NT2/D1 (cell line): ENCODE measurements at regions not wholly inside any gene's neighbourhood (a gene's known extent, or its start where the extent isn't known, plus 50 kb on each side); places are given as distances from the start of the nearest gene placed in this dataset.
"Not testable (repeated sequence)": the region's sequence is repeated elsewhere in the genome, so short reads cannot be mapped to it uniquely, and the experiment has no call there.

ENCODE experiments used
- DNase-seq: peaks from one replicate; pipeline ENCODE4 v3.0.0-alpha.2; 2011; ENCODE audit warnings: low read depth, low spot score
- H3K27me3 ChIP-seq: 2 replicates; pipeline ENCODE4 v1.6.0; 2011; ENCODE audit warnings: mild to moderate bottlenecking; ENCODE audit not compliant: insufficient read length, insufficient read depth
- H3K36me3 ChIP-seq: 2 replicates; pipeline ENCODE4 v1.6.1; 2011; ENCODE audit warnings: mild to moderate bottlenecking, low read length, mixed read lengths; ENCODE audit not compliant: insufficient read depth, insufficient read length
- H3K4me1 ChIP-seq: 2 replicates; pipeline ENCODE4 v1.5.1; 2011; ENCODE audit not compliant: insufficient read depth, insufficient read length
- H3K4me3 ChIP-seq: 2 replicates; pipeline ENCODE4 v1.5.1; 2011; ENCODE audit warnings: low read depth; ENCODE audit not compliant: insufficient read length
- H3K9ac ChIP-seq: 2 replicates; pipeline ENCODE4 v1.6.0; 2011; ENCODE audit warnings: low read depth; ENCODE audit not compliant: insufficient read length
- H3K9me3 ChIP-seq: 2 replicates; pipeline ENCODE4 v1.5.1; 2011; ENCODE audit warnings: mild to moderate bottlenecking, low read length; ENCODE audit not compliant: insufficient read depth
- SUZ12 ChIP-seq: IDR thresholded peaks from 2 replicates; pipeline ENCODE4 v1.6.1; 2011; ENCODE audit not compliant: insufficient read length, insufficient read depth; ENCODE audit errors: extremely low read depth
- YY1 ChIP-seq: IDR thresholded peaks from 2 replicates; pipeline ENCODE4 v1.6.1; 2011; ENCODE audit not compliant: insufficient read length, insufficient read depth
- ZNF274 ChIP-seq: IDR thresholded peaks from 2 replicates; pipeline ENCODE4 v1.6.1; 2011; ENCODE audit warnings: mild to moderate bottlenecking, low read depth, low read length

- Histone ChIP-seq H3K27me3 (no peaks in the 10 kb centered on the region), H3K9ac (no peak overlapping the region), H3K4me1 (no peaks in the 10 kb centered on the region), H3K9me3 (no peaks in the 10 kb centered on the region), H3K36me3 (no peaks in the 10 kb centered on the region), H3K4me3 (no peak overlapping the region)
- DNase-seq, result no peak
- TF ChIP-seq SUZ12, result no peak
- no peak for TF ChIP-seq YY1
- no peak for TF ChIP-seq ZNF274
These were observed 693.6 kb downstream of the TLE1 start for GRCh38 chr9:80995759-80996158.

GRCh38 chr9:80994892-80995291 is 694.5 kb downstream of the TLE1 start:
- no peak overlapping the region for H3K9ac ChIP-seq
- DNase-seq, result no peak
- no peaks in the 10 kb centered on the region for H3K9me3 ChIP-seq
- no peaks in the 10 kb centered on the region for H3K4me1 ChIP-seq
- H3K36me3 ChIP-seq, result no peaks in the 10 kb centered on the region
- no peaks in the 10 kb centered on the region for H3K27me3 ChIP-seq
- TF ChIP-seq SUZ12, result no peak
- no peak for TF ChIP-seq ZNF274
- no peak for TF ChIP-seq YY1
- H3K4me3 ChIP-seq, result no peak overlapping the region

- not testable (repeated sequence) for DNase-seq, H3K36me3 ChIP-seq, H3K4me3 ChIP-seq, H3K9me3 ChIP-seq, H3K9ac ChIP-seq, H3K27me3 ChIP-seq, H3K4me1 ChIP-seq
These were observed 703.8 kb downstream of the TLE1 start for GRCh38 chr9:80985595-80985994.

- Histone ChIP-seq H3K9me3 (peaks cover 21% of the 10 kb centered on the region), H3K9ac (no peak overlapping the region), H3K4me1 (no peaks in the 10 kb centered on the region), H3K27me3 (no peaks in the 10 kb centered on the region), H3K4me3 (no peak overlapping the region), H3K36me3 (no peaks in the 10 kb centered on the region)
- no peak for DNase-seq
- TF ChIP-seq ZNF274 (no peak), SUZ12 (no peak), YY1 (no peak)
These were observed 712.9 kb downstream of the TLE1 start for GRCh38 chr9:80976403-80976802.

DNA sequence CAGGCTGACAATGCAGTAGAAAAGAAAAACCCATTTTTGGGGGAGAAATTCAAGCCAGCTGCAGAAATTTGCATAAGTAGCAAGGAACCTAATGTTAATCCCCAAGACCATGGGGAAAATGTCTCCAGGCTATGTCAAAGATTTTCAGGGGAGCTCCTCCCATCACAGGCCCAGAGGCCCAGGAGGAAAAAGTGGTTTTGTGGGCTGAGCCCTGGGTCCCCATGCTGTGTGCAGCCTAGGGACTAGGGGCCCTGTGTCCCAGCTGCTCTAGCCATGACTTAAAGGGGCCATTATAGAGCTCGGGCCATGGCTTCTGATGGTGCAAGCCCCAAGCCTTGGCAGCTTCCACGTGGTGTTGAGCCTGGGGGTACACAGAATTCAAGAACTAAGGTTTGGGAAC is 719.0 kb downstream of the TLE1 start:
- not testable (repeated sequence) for DNase-seq, H3K36me3 ChIP-seq, H3K4me1 ChIP-seq, H3K4me3 ChIP-seq, H3K27me3 ChIP-seq, H3K9ac ChIP-seq
- H3K9me3 ChIP-seq, result peaks cover 23% of the 10 kb centered on the region

- no peak overlapping the region for H3K4me3 ChIP-seq
- no peak overlapping the region for H3K9ac ChIP-seq
- peaks cover 8% of the 10 kb centered on the region; the same call in 1 of the 2 replicates for H3K9me3 ChIP-seq
- H3K36me3 ChIP-seq, result no peaks in the 10 kb centered on the region
- no peaks in the 10 kb centered on the region for H3K4me1 ChIP-seq
- no peak for TF ChIP-seq YY1
- no peak for DNase-seq
- H3K27me3 ChIP-seq, result no peaks in the 10 kb centered on the region
These were observed 720.7 kb downstream of the TLE1 start for GRCh38 chr9:80968611-80969010.

GRCh38 chr9:80964914-80965313 is 724.4 kb downstream of the TLE1 start:
- Histone ChIP-seq H3K27me3 (no peaks in the 10 kb centered on the region), H3K4me3 (no peak overlapping the region), H3K9me3 (no peaks in the 10 kb centered on the region), H3K36me3 (no peaks in the 10 kb centered on the region), H3K9ac (no peak overlapping the region), H3K4me1 (no peaks in the 10 kb centered on the region)
- TF ChIP-seq SUZ12 (no peak), YY1 (no peak), ZNF274 (no peak)
- DNase-seq, result no peak

- Histone ChIP-seq H3K36me3 (no peaks in the 10 kb centered on the region), H3K27me3 (no peaks in the 10 kb centered on the region), H3K9ac (no peak overlapping the region), H3K9me3 (no peaks in the 10 kb centered on the region), H3K4me3 (no peak overlapping the region), H3K4me1 (no peaks in the 10 kb centered on the region)
- no peak for TF ChIP-seq SUZ12
- TF ChIP-seq YY1, result no peak
- no peak for TF ChIP-seq ZNF274
- DNase-seq, result no peak
These were observed 725.0 kb downstream of the TLE1 start for GRCh38 chr9:80964374-80964773.
